Astrocyte of the hippocampus (primary cell): ENCODE measurements at regions not wholly inside any gene's neighbourhood (a gene's known extent, or its start where the extent isn't known, plus 50 kb on each side); places are given as distances from the start of the nearest gene placed in this dataset.
"Not testable (repeated sequence)": the region's sequence is repeated elsewhere in the genome, so short reads cannot be mapped to it uniquely, and the experiment has no call there.

Experiments used
- DNase-seq: peaks from one replicate; pipeline ENCODE4 v3.0.0; 2011; ENCODE audit warnings: low read depth, low spot score

- no peak for DNase-seq
Measured at GRCh38 chr9:108803428-108804065, 52.2 kb downstream of the ACTL7B start.

- DNase-seq: no peak
Measured at GRCh38 chr9:108802967-108803366, 52.8 kb downstream of the ACTL7B start.

GRCh38 chr9:108801949-108802348, 53.8 kb downstream of the ACTL7B start:
- no peak for DNase-seq

GRCh38 chr9:108800632-108801099, 55.1 kb downstream of the ACTL7B start:
- DNase-seq: no peak

- DNase-seq: no peak
Measured at GRCh38 chr9:108793573-108793972, 62.2 kb downstream of the ACTL7B start.

GRCh38 chr9:108789742-108790141, 66.0 kb downstream of the ACTL7B start:
- DNase-seq: no peak

GRCh38 chr9:108787690-108788048, 68.1 kb downstream of the ACTL7B start:
- no peak for DNase-seq

GRCh38 chr9:108786901-108787689, 68.7 kb downstream of the ACTL7B start:
- DNase-seq: peak; percentile 45

GRCh38 chr9:108786322-108786721, 69.5 kb downstream of the ACTL7B start:
- DNase-seq: no peak

- DNase-seq: no peak
Measured at GRCh38 chr9:108784998-108785397, 70.8 kb downstream of the ACTL7B start.

- DNase-seq: peak; percentile 55
Measured at GRCh38 chr9:108783731-108784495, 71.9 kb downstream of the ACTL7B start.

- DNase-seq: no peak
Measured at GRCh38 chr9:108783326-108783725, 72.5 kb downstream of the ACTL7B start.

GRCh38 chr9:108780942-108781734, 74.6 kb downstream of the ACTL7B start:
- no peak for DNase-seq

GRCh38 chr9:108779551-108780325, 76.0 kb downstream of the ACTL7B start:
- no peak for DNase-seq

GRCh38 chr9:108776920-108777639, 78.7 kb downstream of the ACTL7B start:
- peak; percentile 95 for DNase-seq

- DNase-seq: no peak
Measured at GRCh38 chr9:108775901-108776306, 79.9 kb downstream of the ACTL7B start.

- DNase-seq: not testable (repeated sequence)
Measured at GRCh38 chr9:108774088-108774487, 81.7 kb downstream of the ACTL7B start.

GRCh38 chr9:108772301-108772894, 83.4 kb downstream of the ACTL7B start:
- no peak for DNase-seq

GRCh38 chr9:108768744-108769143, 87.0 kb downstream of the ACTL7B start:
- DNase-seq: no peak
